Activated T-cell treated with anti-CD3 and anti-CD28 coated beads for 48 hours (primary cell): ENCODE measurements at regions not wholly inside any gene's neighbourhood (a gene's known extent, or its start where the extent isn't known, plus 50 kb on each side); places are given as distances from the start of the nearest gene placed in this dataset.
"Not testable (repeated sequence)": the region's sequence is repeated elsewhere in the genome, so short reads cannot be mapped to it uniquely, and the experiment has no call there.

Experiments
- DNase-seq: peaks from one replicate; pipeline ENCODE4 v3.0.0-alpha.2; 2020; ENCODE audit warnings: low read depth

DNA sequence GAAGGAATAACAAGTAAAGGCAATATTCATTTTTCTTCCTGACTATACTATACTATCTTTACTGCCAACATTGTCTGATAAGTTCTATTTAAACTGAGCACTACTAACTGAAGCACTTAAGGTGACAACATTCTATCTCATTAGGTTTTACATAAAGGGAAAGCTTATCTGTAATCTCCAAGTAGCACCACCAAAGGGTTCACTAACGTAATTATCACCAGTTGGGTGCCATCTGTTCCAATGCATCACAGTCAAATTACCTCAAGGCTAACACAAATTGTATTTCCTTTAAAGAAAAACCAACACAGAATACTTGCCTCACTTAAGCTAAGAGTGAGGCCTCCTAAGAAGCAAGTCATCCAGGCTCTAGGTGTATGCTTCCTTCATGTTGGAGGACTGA, 453.8 kb downstream of the RAP2B start:
- DNase-seq: no peak

GRCh38 chr3:153617463-153617862, 455.4 kb downstream of the RAP2B start:
- no peak for DNase-seq

GRCh38 chr3:153618176-153618575, 456.1 kb downstream of the RAP2B start:
- no peak for DNase-seq

GRCh38 chr3:153619268-153619667, 457.2 kb downstream of the RAP2B start:
- no peak for DNase-seq

- DNase-seq: no peak
Measured at GRCh38 chr3:153621953-153622352, 459.9 kb downstream of the RAP2B start.

GRCh38 chr3:153623834-153624233, 461.8 kb downstream of the RAP2B start:
- DNase-seq: no peak

GRCh38 chr3:153624310-153625030, 462.4 kb downstream of the RAP2B start:
- DNase-seq: no peak

- no peak for DNase-seq
Measured at GRCh38 chr3:153625506-153625905, 463.5 kb downstream of the RAP2B start.

GRCh38 chr3:153626158-153626557, 464.1 kb downstream of the RAP2B start:
- DNase-seq: no peak

GRCh38 chr3:153628591-153628990, 466.6 kb downstream of the RAP2B start:
- no peak for DNase-seq

DNA sequence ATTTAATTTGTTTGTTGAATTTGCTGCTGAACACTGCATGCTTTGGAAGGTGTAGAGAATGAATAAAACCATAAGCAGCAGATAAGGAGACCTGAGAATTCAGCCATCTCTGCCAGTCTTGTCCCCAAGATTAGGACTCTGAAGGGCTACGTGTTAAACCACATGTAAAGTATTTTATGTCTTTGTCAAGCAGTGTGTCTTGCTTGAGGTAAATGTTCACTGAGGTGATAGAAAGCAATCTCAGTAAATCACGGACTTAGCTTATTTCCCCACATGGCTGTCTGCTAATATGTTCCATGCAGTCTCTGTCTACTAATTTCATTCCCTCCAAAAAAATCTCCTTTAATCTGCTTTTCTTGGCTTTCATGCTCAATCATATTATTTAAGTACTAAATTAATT, 467.1 kb downstream of the RAP2B start:
- DNase-seq: no peak

- DNase-seq: no peak
Measured at GRCh38 chr3:153631102-153631501, 469.1 kb downstream of the RAP2B start.

DNA sequence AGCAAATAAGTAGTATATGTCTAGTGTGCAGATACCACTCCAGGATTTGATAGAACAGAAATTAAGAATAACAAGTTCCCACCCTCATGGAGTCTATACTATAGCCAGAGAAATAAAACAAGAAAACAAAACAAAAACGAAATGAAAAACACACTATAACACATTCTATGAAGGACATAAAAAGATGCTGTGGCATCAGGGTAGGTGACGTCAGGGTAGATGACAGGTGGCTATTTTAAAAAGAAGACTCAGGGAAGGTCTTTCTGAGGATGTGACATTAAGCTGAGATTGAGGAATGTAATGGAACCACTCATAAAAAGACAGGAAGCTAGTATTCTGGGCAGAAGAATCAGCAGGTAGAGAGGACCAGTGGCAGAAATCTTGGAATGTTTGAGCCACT, 469.6 kb downstream of the RAP2B start:
- DNase-seq: no peak

- no peak for DNase-seq
Measured at GRCh38 chr3:153633407-153633806, 471.4 kb downstream of the RAP2B start.

DNA sequence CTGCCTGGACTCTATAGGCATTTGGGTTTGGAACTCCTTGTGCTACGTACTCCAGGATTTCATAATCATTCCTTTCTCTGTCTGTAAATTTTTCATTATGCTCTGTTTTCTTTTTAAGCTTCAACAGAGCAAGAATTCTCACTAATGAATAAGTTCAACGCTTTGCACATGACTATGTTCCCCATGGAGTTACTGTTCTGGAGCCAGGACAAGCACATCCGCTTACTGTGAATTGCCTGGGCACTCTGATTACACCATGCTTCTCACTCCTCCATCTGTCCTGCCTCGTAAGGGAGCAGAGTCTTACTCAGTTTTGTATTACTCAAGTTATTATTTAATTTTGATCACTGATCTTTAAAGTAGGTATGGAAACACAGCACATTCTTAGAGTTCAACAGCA, 472.7 kb downstream of the RAP2B start:
- DNase-seq: no peak

DNA sequence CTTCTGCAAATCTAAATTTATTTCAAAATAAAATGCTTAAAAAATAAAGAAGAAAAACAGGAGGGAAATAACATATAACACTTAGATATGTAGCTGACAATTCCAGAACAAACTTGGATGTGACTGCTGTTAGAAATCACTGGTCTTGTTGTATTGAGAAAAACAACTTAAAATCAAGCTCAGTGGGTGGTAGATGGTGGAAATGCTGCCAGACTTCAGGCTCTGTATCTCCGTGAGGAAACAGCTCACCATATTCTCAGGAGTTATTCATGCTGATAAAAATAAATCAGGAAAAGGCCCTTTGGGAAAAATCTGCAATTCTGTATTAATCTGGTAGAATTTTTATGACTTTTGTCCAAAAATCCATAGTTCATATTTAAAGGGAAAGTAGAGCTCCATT, 477.6 kb downstream of the RAP2B start:
- DNase-seq: no peak

GRCh38 chr3:153640689-153641665, 479.0 kb downstream of the RAP2B start:
- DNase-seq: no peak

DNA sequence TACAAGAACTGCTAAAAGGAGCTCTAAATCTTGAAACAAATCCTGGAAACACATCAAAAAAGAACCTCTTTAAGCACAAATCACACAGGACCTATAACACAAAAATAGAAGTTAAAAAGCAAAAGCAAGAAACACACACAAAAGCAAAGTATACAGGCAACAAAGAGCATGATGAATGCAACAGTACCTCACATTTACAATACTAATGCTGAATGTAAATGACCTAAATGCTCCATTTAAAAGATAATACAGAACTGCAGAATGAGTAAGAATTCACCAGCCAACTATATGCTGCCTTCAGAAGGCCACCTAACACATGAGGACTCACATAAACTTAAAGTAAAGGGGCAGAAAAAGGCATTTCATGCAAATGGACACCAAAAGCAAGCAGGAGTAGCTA, 478.6 kb upstream of the ARHGEF26 start:
- not testable (repeated sequence) for DNase-seq

DNA sequence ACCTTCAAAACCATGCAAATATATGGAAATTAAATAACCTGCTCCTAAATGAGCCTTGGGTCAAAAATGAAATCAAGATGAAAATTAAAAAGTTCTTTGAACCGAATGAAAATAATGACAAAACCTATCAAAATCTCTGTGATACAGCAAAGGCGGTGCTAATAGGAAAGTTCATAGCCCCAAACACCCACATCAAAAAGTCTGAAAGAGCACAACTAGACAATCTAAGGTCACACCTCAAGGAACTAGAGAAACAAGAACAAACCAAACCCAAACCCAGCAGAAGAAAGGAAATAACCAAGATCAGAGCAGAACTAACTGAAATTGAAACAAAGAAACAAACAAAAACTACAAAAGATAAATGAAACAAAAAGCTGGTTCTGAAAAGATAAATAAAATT, 477.7 kb upstream of the ARHGEF26 start:
- DNase-seq: not testable (repeated sequence)

DNA sequence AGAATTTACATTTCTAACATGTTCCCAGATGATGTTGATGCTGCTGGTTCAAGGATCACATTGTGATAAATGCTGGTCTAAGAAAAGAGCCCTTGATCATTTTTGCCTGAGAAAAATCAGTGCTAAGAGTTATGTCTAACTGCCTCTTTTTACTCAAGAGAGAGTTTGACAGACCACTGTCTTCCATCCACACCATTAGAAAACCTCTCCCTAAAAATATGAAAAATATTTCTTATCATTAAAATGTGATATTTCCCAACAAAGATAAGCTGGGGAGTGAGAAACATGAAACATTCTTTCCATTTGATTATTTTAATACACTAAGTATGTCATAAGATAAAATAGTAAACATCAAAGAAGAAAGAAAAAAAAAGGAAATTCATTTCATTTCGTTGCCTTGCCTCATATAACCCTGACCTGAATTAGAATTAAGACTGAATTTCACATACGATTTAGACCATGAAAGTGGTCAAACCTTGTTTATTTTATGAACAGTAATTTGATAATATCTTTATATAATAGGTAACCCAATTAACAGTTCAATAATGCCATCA, 471.8 kb upstream of the ARHGEF26 start:
- no peak for DNase-seq

GRCh38 chr3:153652076-153652475, 469.1 kb upstream of the ARHGEF26 start:
- no peak for DNase-seq

DNA sequence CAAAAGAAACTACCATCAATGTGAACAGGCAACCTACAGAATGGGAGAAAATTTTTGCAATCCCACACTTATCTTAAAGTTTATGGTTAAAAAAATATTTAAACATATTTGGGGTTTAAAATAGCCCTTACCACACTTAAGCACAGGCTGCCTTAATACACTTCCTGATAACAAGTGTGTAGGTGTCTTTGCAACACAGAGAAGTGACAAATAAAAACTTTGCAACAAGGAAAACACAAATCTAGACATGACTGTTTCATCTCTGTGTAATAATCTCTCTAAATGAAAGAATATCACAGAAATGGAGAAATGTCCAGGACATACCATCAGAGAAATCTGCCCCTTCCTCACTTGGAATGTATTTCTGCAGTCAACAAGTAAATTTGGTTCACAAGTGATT, 464.1 kb upstream of the ARHGEF26 start:
- DNase-seq: no peak

GRCh38 chr3:153657461-153657860, 463.7 kb upstream of the ARHGEF26 start:
- no peak for DNase-seq
